ENCODE measurements at regions not wholly inside any gene's neighbourhood (a gene's known extent, or its start where the extent isn't known, plus 50 kb on each side); places are given as distances from the start of the nearest gene placed in this dataset.

GRCh38 chr20:63104312-63105181, 97.8 kb upstream of the BHLHE23 start:
- TF ChIP-seq HDAC2 (CRISPR knock-in tag; IDR thresholded peaks at IDR 0.05) (no peak), TAF1 (CRISPR knock-in tag; IDR thresholded peaks at IDR 0.05) (no peak), ZNF143 (CRISPR knock-in tag; IDR thresholded peaks at IDR 0.05) (no peak), ZNF644 (CRISPR knock-in tag; IDR thresholded peaks at IDR 0.05; ENCODE audit: low read depth) (no peak), MYNN (CRISPR knock-in tag; IDR thresholded peaks at IDR 0.05; ENCODE audit: low read depth) (no peak), E2F5 (CRISPR knock-in tag; conservative IDR thresholded peaks at IDR 0.05) (no peak), PTBP1 (IDR thresholded peaks at IDR 0.05; ENCODE audit: low read depth, low read length, poor library complexity, severe bottlenecking) (no peak), EZH2 (conservative IDR thresholded peaks at IDR 0.05; ENCODE audit: low read depth, low read length) (no peak), ZNF883 (CRISPR knock-in tag; IDR thresholded peaks at IDR 0.05; ENCODE audit: not compliant biosample characterization) (no peak), ZFY (CRISPR knock-in tag; IDR thresholded peaks at IDR 0.05) (no peak)
- TF ChIP-seq, protein P1, sequence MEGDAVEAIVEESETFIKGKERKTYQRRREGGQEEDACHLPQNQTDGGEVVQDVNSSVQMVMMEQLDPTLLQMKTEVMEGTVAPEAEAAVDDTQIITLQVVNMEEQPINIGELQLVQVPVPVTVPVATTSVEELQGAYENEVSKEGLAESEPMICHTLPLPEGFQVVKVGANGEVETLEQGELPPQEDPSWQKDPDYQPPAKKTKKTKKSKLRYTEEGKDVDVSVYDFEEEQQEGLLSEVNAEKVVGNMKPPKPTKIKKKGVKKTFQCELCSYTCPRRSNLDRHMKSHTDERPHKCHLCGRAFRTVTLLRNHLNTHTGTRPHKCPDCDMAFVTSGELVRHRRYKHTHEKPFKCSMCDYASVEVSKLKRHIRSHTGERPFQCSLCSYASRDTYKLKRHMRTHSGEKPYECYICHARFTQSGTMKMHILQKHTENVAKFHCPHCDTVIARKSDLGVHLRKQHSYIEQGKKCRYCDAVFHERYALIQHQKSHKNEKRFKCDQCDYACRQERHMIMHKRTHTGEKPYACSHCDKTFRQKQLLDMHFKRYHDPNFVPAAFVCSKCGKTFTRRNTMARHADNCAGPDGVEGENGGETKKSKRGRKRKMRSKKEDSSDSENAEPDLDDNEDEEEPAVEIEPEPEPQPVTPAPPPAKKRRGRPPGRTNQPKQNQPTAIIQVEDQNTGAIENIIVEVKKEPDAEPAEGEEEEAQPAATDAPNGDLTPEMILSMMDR (CRISPR knock-in tag; IDR thresholded peaks at IDR 0.05): no peak
- TF ChIP-seq, protein P2, sequence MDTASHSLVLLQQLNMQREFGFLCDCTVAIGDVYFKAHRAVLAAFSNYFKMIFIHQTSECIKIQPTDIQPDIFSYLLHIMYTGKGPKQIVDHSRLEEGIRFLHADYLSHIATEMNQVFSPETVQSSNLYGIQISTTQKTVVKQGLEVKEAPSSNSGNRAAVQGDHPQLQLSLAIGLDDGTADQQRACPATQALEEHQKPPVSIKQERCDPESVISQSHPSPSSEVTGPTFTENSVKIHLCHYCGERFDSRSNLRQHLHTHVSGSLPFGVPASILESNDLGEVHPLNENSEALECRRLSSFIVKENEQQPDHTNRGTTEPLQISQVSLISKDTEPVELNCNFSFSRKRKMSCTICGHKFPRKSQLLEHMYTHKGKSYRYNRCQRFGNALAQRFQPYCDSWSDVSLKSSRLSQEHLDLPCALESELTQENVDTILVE (CRISPR knock-in tag; IDR thresholded peaks at IDR 0.05): no peak

Measured in HepG2 (cell line).